B cell (primary cell): ENCODE measurements at regions not wholly inside any gene's neighbourhood (a gene's known extent, or its start where the extent isn't known, plus 50 kb on each side); places are given as distances from the start of the nearest gene placed in this dataset.

Experiments used
- ATAC-seq: fragments of 200-7000 bp; cut with Tn5 transposase; one replicate; pipeline ENCODE4 v1.10.0; 2021; ENCODE audit warnings: low read depth, mild to moderate bottlenecking, moderate number of reproducible peaks, moderate library complexity
- CTCF ChIA-PET: fragments of 350-600 bp; sonication (Branson Sonifier 250); formaldehyde crosslinking; loops from one replicate; lab custom pipeline; 2021; ENCODE audit warnings: antibody characterized with exemption, inconsistent platforms; lab: Charles Lee
- POLR2A ChIA-PET: fragments of 350-600 bp; sonication (Branson Sonifier 250); formaldehyde crosslinking; loops from one replicate; lab custom pipeline; 2021; ENCODE audit warnings: antibody characterized with exemption; lab: Charles Lee
- DNase-seq: peaks from one replicate; pipeline ENCODE4 v3.0.0; 2013
- H2AFZ ChIP-seq: 2 replicates; pipeline ENCODE4 v1.6.1; 2012; ENCODE audit warnings: mild to moderate bottlenecking, low read depth, low read length; ENCODE audit not compliant: insufficient read depth, poor library complexity, severe bottlenecking
- H3K27ac ChIP-seq, 2 donors: 1 replicate in 1 of 2; 2 replicates in 1 of 2; pipeline ENCODE4 v1.5.1; 2012 to 2013; ENCODE audit warnings: low read length in 2 of 2, mild to moderate bottlenecking in 2 of 2, moderate library complexity in 1 of 2
- H3K27me3 ChIP-seq, 4 experiments: fragments of 200-600 bp in 1 of 4; sonication (generic) in 1 of 4; replicated peaks in 1 of 4; 1 replicate in 2 of 4; 2 replicates in 2 of 4; pipeline versions ENCODE4 v1.6.1 to v1.7.0; 2013 to 2016; ENCODE audit warnings: low read length in 3 of 4, mild to moderate bottlenecking in 2 of 4, mixed read lengths in 1 of 4, moderate library complexity in 1 of 4; ENCODE audit not compliant: insufficient read depth in 4 of 4, control insufficient read depth in 3 of 4; ENCODE audit errors: control extremely low read depth in 1 of 4
- H3K36me3 ChIP-seq, 2 experiments: replicated peaks in 1 of 2; 1 replicate in 1 of 2; 2 replicates in 1 of 2; pipeline versions ENCODE4 v1.6.1 to v1.7.1; 2013; ENCODE audit warnings: low read length in 1 of 2; ENCODE audit not compliant: insufficient read depth in 2 of 2, control insufficient read depth in 1 of 2; ENCODE audit errors: control extremely low read depth in 1 of 2, extremely low read depth in 1 of 2
- H3K4me1 ChIP-seq, 2 donors: fragments of 200-600 bp in 1 of 2; sonication (generic) in 1 of 2; 1 replicate in 1 of 2; 2 replicates in 1 of 2; pipeline versions ENCODE4 v1.5.1 to v1.6.1; 2013 to 2017; ENCODE audit warnings: low read length in 2 of 2; ENCODE audit not compliant: control insufficient read depth in 2 of 2, insufficient read depth in 2 of 2
- H3K4me2 ChIP-seq: replicated peaks from 2 replicates; pipeline ENCODE3; 2012; ENCODE audit warnings: mild to moderate bottlenecking, low read depth, low read length; ENCODE audit not compliant: poor library complexity, severe bottlenecking
- H3K4me3 ChIP-seq, 5 experiments: fragments of 200-600 bp in 1 of 5; sonication (generic) in 1 of 5; 1 replicate in 3 of 5; 2 replicates in 2 of 5; pipeline versions ENCODE4 v1.5.1 to v1.7.0; 2011 to 2016; ENCODE audit warnings: low read length in 4 of 5, mild to moderate bottlenecking in 4 of 5, low read depth in 2 of 5, control low read depth in 1 of 5, moderate library complexity in 1 of 5; ENCODE audit not compliant: insufficient read depth in 1 of 5; ENCODE audit errors: control extremely low read depth in 1 of 5, extremely low read depth in 1 of 5
- H3K79me2 ChIP-seq: fragments of 200-600 bp; sonication (generic); one replicate; pipeline ENCODE4 v1.6.0; 2016; ENCODE audit warnings: low read length; ENCODE audit not compliant: control insufficient read depth, insufficient read depth
- H3K9ac ChIP-seq: fragments of 200-600 bp; sonication (generic); 2 replicates; pipeline ENCODE4 v1.6.1; 2017; ENCODE audit warnings: mild to moderate bottlenecking, low read length, moderate library complexity
- H3K9me3 ChIP-seq, 3 donors: one replicate each; pipeline versions ENCODE4 v1.6.1 to v1.7.1; 2013; ENCODE audit warnings: low read length in 2 of 3; ENCODE audit not compliant: control insufficient read depth in 2 of 3, insufficient read depth in 1 of 3; ENCODE audit errors: control extremely low read depth in 1 of 3
- H4K20me1 ChIP-seq: 2 replicates; pipeline ENCODE4 v1.6.0; 2012; ENCODE audit warnings: mild to moderate bottlenecking, low read length; ENCODE audit not compliant: insufficient read depth, control insufficient read depth, poor library complexity, severe bottlenecking
- H3K27ac Mint-ChIP-seq: one replicate; pipeline ENCODE4 v1.8.0; 2021; ENCODE audit warnings: mixed read lengths
- H3K27me3 Mint-ChIP-seq: one replicate; pipeline ENCODE4 v1.8.0; 2021; ENCODE audit warnings: mixed read lengths
- H3K4me1 Mint-ChIP-seq: one replicate; pipeline ENCODE4 v1.8.0; 2021; ENCODE audit warnings: mixed read lengths
- H3K4me3 Mint-ChIP-seq: one replicate; pipeline ENCODE4 v1.8.0; 2021; ENCODE audit warnings: mixed read lengths
- H3K9me3 Mint-ChIP-seq: one replicate; pipeline ENCODE4 v1.8.0; 2022; ENCODE audit warnings: mixed read lengths; ENCODE audit not compliant: insufficient read depth
- CTCF ChIP-seq: fragments of 200-600 bp; IDR thresholded peaks from one replicate; pipeline ENCODE4 v1.8.0; 2022; ENCODE audit warnings: antibody characterized with exemption, mild to moderate bottlenecking
- EZH2 ChIP-seq: IDR thresholded peaks from 2 replicates; pipeline ENCODE4 v1.6.1; 2012; ENCODE audit warnings: borderline replicate concordance, low read depth, mild to moderate bottlenecking, moderate library complexity, low read length; ENCODE audit not compliant: insufficient read depth, poor library complexity, severe bottlenecking
- WGBS: methylation state at CpG from one replicate; pipeline ENCODE4 v1.1.5; 2013; ENCODE audit warnings: missing lambda C conversion rate; ENCODE audit not compliant: insufficient coverage; 5-methylcytosine and 5-hydroxymethylcytosine counted together
- intact Hi-C: fragments of 100-400 bp; cut with micrococcal nuclease; formaldehyde crosslinking; loops from one replicate; pipeline ENCODE4 v1.10.0; 2022

GRCh38 chr9:27653246-27653645 is 80.0 kb upstream of the C9orf72 start:
- TF ChIP-seq EZH2 (no peak), CTCF (no peak)
- H3K4me2 ChIP-seq = no peak overlapping the region
- H3K27ac Mint-ChIP-seq = no peak overlapping the region
- ChIA-PET POLR2A (no interaction called here), CTCF (no interaction called here)
- ATAC-seq = no peak
- WGBS = no CpG with 5 or more reads among the region's 1 CpG
- H3K4me1 Mint-ChIP-seq = no peaks in the 10 kb centered on the region
- no peaks in the 10 kb centered on the region for H3K4me1 ChIP-seq
- H2AFZ ChIP-seq = no peak overlapping the region
- no peak overlapping the region for H3K4me3 ChIP-seq
- intact Hi-C loops = no loop called here
- H3K9me3 Mint-ChIP-seq = no peaks in the 10 kb centered on the region
- no peak overlapping the region for H3K27ac ChIP-seq
- no peaks in the 10 kb centered on the region for H3K27me3 ChIP-seq
- H3K9me3 ChIP-seq = no peaks in the 10 kb centered on the region
- H3K79me2 ChIP-seq = no peaks in the 10 kb centered on the region
- no peak for DNase-seq
- no peak overlapping the region for H3K4me3 Mint-ChIP-seq
- H4K20me1 ChIP-seq = no peaks in the 10 kb centered on the region
- peaks cover 8% of the 10 kb centered on the region for H3K27me3 Mint-ChIP-seq
- H3K9ac ChIP-seq = no peak overlapping the region
- H3K36me3 ChIP-seq = no peaks in the 10 kb centered on the region

GRCh38 chr9:27653957-27654356 is 80.7 kb upstream of the C9orf72 start:
- ATAC-seq = no peak
- H3K4me3 ChIP-seq = no peak overlapping the region
- no peaks in the 10 kb centered on the region for H3K9me3 ChIP-seq
- ChIA-PET CTCF (no interaction called here), POLR2A (no interaction called here)
- no peak overlapping the region for H3K27ac ChIP-seq
- no peak for DNase-seq
- TF ChIP-seq EZH2 (no peak), CTCF (no peak)
- intact Hi-C loops = no loop called here
- H4K20me1 ChIP-seq = no peaks in the 10 kb centered on the region
- H3K36me3 ChIP-seq = no peaks in the 10 kb centered on the region
- no peaks in the 10 kb centered on the region for H3K27me3 ChIP-seq
- no peak overlapping the region for H3K27ac Mint-ChIP-seq
- no peak overlapping the region for H3K9ac ChIP-seq
- no peaks in the 10 kb centered on the region for H3K9me3 Mint-ChIP-seq
- no peak overlapping the region for H3K4me3 Mint-ChIP-seq
- peaks cover 8% of the 10 kb centered on the region for H3K27me3 Mint-ChIP-seq
- H3K4me1 Mint-ChIP-seq = no peaks in the 10 kb centered on the region
- no peak overlapping the region for H2AFZ ChIP-seq
- no peaks in the 10 kb centered on the region for H3K79me2 ChIP-seq
- no peaks in the 10 kb centered on the region for H3K4me1 ChIP-seq
- WGBS = no CpG with 5 or more reads among the region's 3 CpGs
- no peak overlapping the region for H3K4me2 ChIP-seq
